ENCODE measurements at regions not wholly inside any gene's neighbourhood (a gene's known extent, or its start where the extent isn't known, plus 50 kb on each side); places are given as distances from the start of the nearest gene placed in this dataset.

GRCh38 chr3:127482216-127483004 lies 108.1 kb downstream of the TPRA1 start:
- ATAC-seq (ENCODE audit: low read depth in 2 of 2) = no peak
- peaks cover 9% of the 10 kb centered on the region for H3K27me3 Mint-ChIP-seq
- H3K27ac Mint-ChIP-seq = no peak overlapping the region

GRCh38 chr3:127480196-127480954 lies 110.2 kb downstream of the TPRA1 start:
- no peak overlapping the region for H3K27ac ChIP-seq (ENCODE audit: insufficient read depth, low read length, poor library complexity, severe bottlenecking)

More at GRCh38 chr3:127482216-127483004, 108.1 kb downstream of the TPRA1 start:
- no peak overlapping the region for H3K4me3 Mint-ChIP-seq
- no peaks in the 10 kb centered on the region for H3K36me3 Mint-ChIP-seq
- H3K27ac ChIP-seq (ENCODE audit: insufficient read depth, low read length, poor library complexity, severe bottlenecking) = no peak overlapping the region
- no peaks in the 10 kb centered on the region for H3K4me1 Mint-ChIP-seq
- H3K36me3 ChIP-seq (ENCODE audit: control insufficient read depth, insufficient read depth, low read length) = no peaks in the 10 kb centered on the region
- H3K27me3 ChIP-seq (ENCODE audit: control insufficient read depth, insufficient read depth, low read length) = no peaks in the 10 kb centered on the region
- no peak overlapping the region for H3K4me3 ChIP-seq (ENCODE audit: low read depth, low read length)
- H3K4me1 ChIP-seq (ENCODE audit: control insufficient read depth, insufficient read depth, low read length, poor library complexity, severe bottlenecking) = no peaks in the 10 kb centered on the region
- peaks cover 0 to 3% (median 0%) of the 10 kb centered on the region in 7 donors for H3K9me3 Mint-ChIP-seq
- DNase-seq = no peak
- H3K9me3 ChIP-seq (ENCODE audit: control insufficient read depth in 2 of 2, low read length in 2 of 2) = no peaks in the 10 kb centered on the region

GRCh38 chr3:127479449-127479848 lies 111.1 kb downstream of the TPRA1 start:
- no peak overlapping the region for H3K27ac ChIP-seq (ENCODE audit: insufficient read depth, low read length, poor library complexity, severe bottlenecking)
- no peaks in the 10 kb centered on the region for H3K36me3 Mint-ChIP-seq
- no peaks in the 10 kb centered on the region for H3K4me1 Mint-ChIP-seq
- no peak overlapping the region for H3K4me3 Mint-ChIP-seq
- no peak for DNase-seq
- H3K4me1 ChIP-seq (ENCODE audit: control insufficient read depth, insufficient read depth, low read length, poor library complexity, severe bottlenecking) = no peaks in the 10 kb centered on the region
- H3K27me3 ChIP-seq (ENCODE audit: control insufficient read depth, insufficient read depth, low read length) = peaks cover 2% of the 10 kb centered on the region
- H3K9me3 ChIP-seq (ENCODE audit: control insufficient read depth in 2 of 2, low read length in 2 of 2) = no peaks in the 10 kb centered on the region
- peaks cover 13% of the 10 kb centered on the region for H3K27me3 Mint-ChIP-seq
- H3K4me3 ChIP-seq (ENCODE audit: low read depth, low read length) = no peak overlapping the region
- ATAC-seq (ENCODE audit: low read depth in 2 of 2) = no peak
- no peaks in the 10 kb centered on the region for H3K36me3 ChIP-seq (ENCODE audit: control insufficient read depth, insufficient read depth, low read length)
- H3K27ac Mint-ChIP-seq = no peak overlapping the region
- peaks cover 0 to 1% (median 0%) of the 10 kb centered on the region in 7 donors for H3K9me3 Mint-ChIP-seq

More at GRCh38 chr3:127480196-127480954, 110.2 kb downstream of the TPRA1 start:
- H3K27me3 Mint-ChIP-seq = peaks cover 9% of the 10 kb centered on the region
- Histone ChIP-seq H3K27me3 (ENCODE audit: control insufficient read depth, insufficient read depth, low read length) (no peaks in the 10 kb centered on the region), H3K36me3 (ENCODE audit: control insufficient read depth, insufficient read depth, low read length) (no peaks in the 10 kb centered on the region), H3K9me3 (ENCODE audit: control insufficient read depth in 2 of 2, low read length in 2 of 2) (no peaks in the 10 kb centered on the region), H3K4me3 (ENCODE audit: low read depth, low read length) (no peak overlapping the region), H3K4me1 (ENCODE audit: control insufficient read depth, insufficient read depth, low read length, poor library complexity, severe bottlenecking) (no peaks in the 10 kb centered on the region)
- no peak overlapping the region for H3K27ac Mint-ChIP-seq
- no peak overlapping the region for H3K4me3 Mint-ChIP-seq
- DNase-seq = no peak
- no peaks in the 10 kb centered on the region for H3K4me1 Mint-ChIP-seq
- peaks cover 0 to 3% (median 0%) of the 10 kb centered on the region in 7 donors for H3K9me3 Mint-ChIP-seq
- ATAC-seq (ENCODE audit: low read depth in 2 of 2) = no peak
- no peaks in the 10 kb centered on the region for H3K36me3 Mint-ChIP-seq

- peaks cover 2% of the 10 kb centered on the region for H3K27me3 ChIP-seq (ENCODE audit: control insufficient read depth, insufficient read depth, low read length)
- no peak overlapping the region for H3K4me3 ChIP-seq (ENCODE audit: low read depth, low read length)
- Mint-ChIP-seq H3K27ac (no peak overlapping the region), H3K9me3 (peaks cover 0 to 1% (median 0%) of the 10 kb centered on the region in 7 donors), H3K27me3 (peaks cover 10% of the 10 kb centered on the region), H3K4me3 (no peak overlapping the region), H3K36me3 (no peaks in the 10 kb centered on the region), H3K4me1 (no peaks in the 10 kb centered on the region)
- H3K27ac ChIP-seq (ENCODE audit: insufficient read depth, low read length, poor library complexity, severe bottlenecking) = no peak overlapping the region
- no peaks in the 10 kb centered on the region for H3K36me3 ChIP-seq (ENCODE audit: control insufficient read depth, insufficient read depth, low read length)
- no peaks in the 10 kb centered on the region for H3K4me1 ChIP-seq (ENCODE audit: control insufficient read depth, insufficient read depth, low read length, poor library complexity, severe bottlenecking)
- H3K9me3 ChIP-seq (ENCODE audit: control insufficient read depth in 2 of 2, low read length in 2 of 2) = no peaks in the 10 kb centered on the region
- DNase-seq (no peak), ATAC-seq (ENCODE audit: low read depth in 2 of 2) (no peak)
Measured at GRCh38 chr3:127478922-127479321, 111.6 kb downstream of the TPRA1 start.

GRCh38 chr3:127477396-127477795 lies 113.1 kb downstream of the TPRA1 start:
- ATAC-seq (ENCODE audit: low read depth in 2 of 2) = no peak

GRCh38 chr3:127476936-127477335 lies 113.6 kb downstream of the TPRA1 start:
- ATAC-seq (ENCODE audit: low read depth in 2 of 2) = no peak
- Histone ChIP-seq H3K27ac (ENCODE audit: insufficient read depth, low read length, poor library complexity, severe bottlenecking) (no peak overlapping the region), H3K4me1 (ENCODE audit: control insufficient read depth, insufficient read depth, low read length, poor library complexity, severe bottlenecking) (no peaks in the 10 kb centered on the region), H3K9me3 (ENCODE audit: control insufficient read depth in 2 of 2, low read length in 2 of 2) (no peaks in the 10 kb centered on the region), H3K4me3 (ENCODE audit: low read depth, low read length) (no peak overlapping the region), H3K27me3 (ENCODE audit: control insufficient read depth, insufficient read depth, low read length) (peaks cover 2% of the 10 kb centered on the region), H3K36me3 (ENCODE audit: control insufficient read depth, insufficient read depth, low read length) (no peaks in the 10 kb centered on the region)
- DNase-seq = no peak
- Mint-ChIP-seq H3K4me3 (no peak overlapping the region), H3K4me1 (no peaks in the 10 kb centered on the region), H3K27me3 (peaks cover 5% of the 10 kb centered on the region), H3K36me3 (no peaks in the 10 kb centered on the region), H3K27ac (no peak overlapping the region), H3K9me3 (peaks cover 0 to 1% (median 0%) of the 10 kb centered on the region in 7 donors)

More at GRCh38 chr3:127477396-127477795, 113.1 kb downstream of the TPRA1 start:
- no peaks in the 10 kb centered on the region for H3K9me3 ChIP-seq (ENCODE audit: control insufficient read depth in 2 of 2, low read length in 2 of 2)
- H3K4me3 ChIP-seq (ENCODE audit: low read depth, low read length) = no peak overlapping the region
- Mint-ChIP-seq H3K9me3 (peaks cover 0 to 1% (median 0%) of the 10 kb centered on the region in 7 donors), H3K36me3 (no peaks in the 10 kb centered on the region), H3K4me1 (no peaks in the 10 kb centered on the region), H3K27ac (no peak overlapping the region), H3K4me3 (no peak overlapping the region), H3K27me3 (peaks cover 5% of the 10 kb centered on the region)
- no peak for DNase-seq
- H3K27ac ChIP-seq (ENCODE audit: insufficient read depth, low read length, poor library complexity, severe bottlenecking) = no peak overlapping the region
- H3K4me1 ChIP-seq (ENCODE audit: control insufficient read depth, insufficient read depth, low read length, poor library complexity, severe bottlenecking) = no peaks in the 10 kb centered on the region
- H3K27me3 ChIP-seq (ENCODE audit: control insufficient read depth, insufficient read depth, low read length) = peaks cover 2% of the 10 kb centered on the region
- H3K36me3 ChIP-seq (ENCODE audit: control insufficient read depth, insufficient read depth, low read length) = no peaks in the 10 kb centered on the region

GRCh38 chr3:127475975-127476705 lies 114.4 kb downstream of the TPRA1 start:
- H3K27ac Mint-ChIP-seq = no peak overlapping the region
- H3K4me3 ChIP-seq (ENCODE audit: low read depth, low read length) = no peak overlapping the region
- H3K27me3 ChIP-seq (ENCODE audit: control insufficient read depth, insufficient read depth, low read length) = peaks cover 2% of the 10 kb centered on the region
- no peaks in the 10 kb centered on the region for H3K4me1 ChIP-seq (ENCODE audit: control insufficient read depth, insufficient read depth, low read length, poor library complexity, severe bottlenecking)
- no peak for ATAC-seq (ENCODE audit: low read depth in 2 of 2)
- H3K36me3 Mint-ChIP-seq = no peaks in the 10 kb centered on the region
- no peak for DNase-seq
- no peak overlapping the region for H3K27ac ChIP-seq (ENCODE audit: insufficient read depth, low read length, poor library complexity, severe bottlenecking)
- H3K4me1 Mint-ChIP-seq = no peaks in the 10 kb centered on the region
- H3K4me3 Mint-ChIP-seq = no peak overlapping the region
- no peaks in the 10 kb centered on the region for H3K9me3 ChIP-seq (ENCODE audit: control insufficient read depth in 2 of 2, low read length in 2 of 2)
- H3K27me3 Mint-ChIP-seq = peaks cover 5% of the 10 kb centered on the region
- H3K9me3 Mint-ChIP-seq = no peaks in the 10 kb centered on the region
- no peaks in the 10 kb centered on the region for H3K36me3 ChIP-seq (ENCODE audit: control insufficient read depth, insufficient read depth, low read length)

Measured in CD4-positive, CD25-positive, alpha-beta regulatory T cell (primary cell).